ENCODE measurements at regions not wholly inside any gene's neighbourhood (a gene's known extent, or its start where the extent isn't known, plus 50 kb on each side); places are given as distances from the start of the nearest gene placed in this dataset.

DNA sequence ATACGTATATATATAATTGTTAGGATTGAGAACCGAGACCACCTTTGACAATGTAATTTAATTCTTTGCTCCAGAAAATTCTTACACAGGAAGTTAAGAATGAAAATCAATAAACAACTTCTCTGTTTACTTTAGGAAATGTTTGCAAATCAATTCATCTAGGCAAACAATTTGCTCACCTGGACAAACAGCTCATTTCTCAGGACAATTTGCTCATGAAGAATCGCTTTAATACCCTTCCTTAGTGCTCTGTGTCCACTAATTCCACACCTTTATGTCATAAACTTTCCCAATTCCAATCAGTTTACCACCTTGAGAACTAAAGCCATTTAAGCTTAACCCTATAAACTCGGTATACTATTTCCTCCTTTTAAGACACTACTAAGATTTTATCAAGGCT is 292.2 kb downstream of the BCHE start:
- TF ChIP-seq POLR2A (IDR thresholded peaks at IDR 0.05) (no peak), CTCF (IDR thresholded peaks at IDR 0.05) (no peak)

Measured in tibial nerve (tissue), 3 donors.